ENCODE measurements at regions not wholly inside any gene's neighbourhood (a gene's known extent, or its start where the extent isn't known, plus 50 kb on each side); places are given as distances from the start of the nearest gene placed in this dataset.
"Not testable (repeated sequence)": the region's sequence is repeated elsewhere in the genome, so short reads cannot be mapped to it uniquely, and the experiment has no call there.

DNA sequence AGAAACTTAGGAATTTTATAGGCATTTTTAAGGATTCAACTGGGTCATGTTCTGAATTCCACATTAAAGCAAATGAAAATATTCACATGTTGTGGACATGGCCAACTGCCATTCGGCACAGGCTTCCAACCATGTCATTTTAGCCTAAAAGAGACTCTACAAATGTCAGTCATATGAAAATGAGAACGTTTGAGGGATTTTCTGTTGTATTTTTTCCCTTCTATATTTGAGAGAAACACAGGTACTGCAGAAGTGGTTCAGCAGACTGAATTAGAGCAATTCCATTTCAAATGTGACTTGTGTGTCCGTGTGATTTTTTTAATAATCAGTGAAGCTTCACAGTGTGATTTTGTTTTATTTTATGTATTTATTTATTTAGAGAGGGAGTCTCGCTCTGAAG is 124.3 kb downstream of the TP53TG3F start:
- not testable (repeated sequence) for H3K4me1 ChIP-seq (ENCODE audit: control insufficient read depth, insufficient read depth, low read length, poor library complexity, severe bottlenecking); H3K9me3 ChIP-seq (ENCODE audit: control insufficient read depth, low read length); H3K27ac ChIP-seq (ENCODE audit: low read depth, low read length, severe bottlenecking); H3K36me3 ChIP-seq (ENCODE audit: control insufficient read depth, insufficient read depth, low read length); H3K4me3 ChIP-seq (ENCODE audit: extremely low read depth, insufficient read depth, low read length, poor library complexity, severe bottlenecking)
- no CpG with 5 or more reads among the region's 4 CpGs for WGBS, 2 experiments (ENCODE audit: insufficient coverage in 2 of 2)

DNA sequence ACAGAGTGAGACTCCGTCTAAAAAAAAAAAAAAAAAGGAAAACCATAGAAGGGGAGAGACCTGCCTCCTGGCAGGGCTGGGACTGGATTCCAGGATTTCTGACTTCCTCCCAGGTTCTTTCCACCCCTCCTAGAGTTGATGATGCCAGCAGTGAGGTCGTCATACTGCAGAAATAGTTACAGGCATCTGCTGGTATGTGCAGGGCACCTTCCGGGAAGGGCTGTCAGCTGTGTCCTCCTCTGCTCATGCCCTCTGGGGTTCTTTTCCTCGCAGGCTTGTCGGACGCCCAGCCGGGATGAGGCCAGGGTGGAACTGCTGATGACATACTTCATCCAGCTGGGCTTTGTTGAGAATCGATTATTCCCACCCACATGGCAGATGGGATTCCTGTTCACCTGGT is 129.2 kb downstream of the TP53TG3F start:
- H3K4me1 ChIP-seq (ENCODE audit: control insufficient read depth, insufficient read depth, low read length, poor library complexity, severe bottlenecking); H3K4me3 ChIP-seq (ENCODE audit: extremely low read depth, insufficient read depth, low read length, poor library complexity, severe bottlenecking); H3K27ac ChIP-seq (ENCODE audit: low read depth, low read length, severe bottlenecking); H3K9me3 ChIP-seq (ENCODE audit: control insufficient read depth, low read length); H3K36me3 ChIP-seq (ENCODE audit: control insufficient read depth, insufficient read depth, low read length): not testable (repeated sequence)
- no CpG with 5 or more reads among the region's 8 CpGs for WGBS, 2 experiments (ENCODE audit: insufficient coverage in 2 of 2)

- no CpG with 5 or more reads among the region's 6 CpGs for WGBS, 2 experiments (ENCODE audit: insufficient coverage in 2 of 2)
- not testable (repeated sequence) for H3K4me1 ChIP-seq (ENCODE audit: control insufficient read depth, insufficient read depth, low read length, poor library complexity, severe bottlenecking); H3K9me3 ChIP-seq (ENCODE audit: control insufficient read depth, low read length); H3K4me3 ChIP-seq (ENCODE audit: extremely low read depth, insufficient read depth, low read length, poor library complexity, severe bottlenecking); H3K36me3 ChIP-seq (ENCODE audit: control insufficient read depth, insufficient read depth, low read length); H3K27ac ChIP-seq (ENCODE audit: low read depth, low read length, severe bottlenecking)
Measured at GRCh38 chr16:33593344-33593743, 133.9 kb downstream of the TP53TG3F start.

- not testable (repeated sequence) for H3K36me3 ChIP-seq (ENCODE audit: control insufficient read depth, insufficient read depth, low read length); H3K4me1 ChIP-seq (ENCODE audit: control insufficient read depth, insufficient read depth, low read length, poor library complexity, severe bottlenecking); H3K9me3 ChIP-seq (ENCODE audit: control insufficient read depth, low read length); H3K27ac ChIP-seq (ENCODE audit: low read depth, low read length, severe bottlenecking); H3K4me3 ChIP-seq (ENCODE audit: extremely low read depth, insufficient read depth, low read length, poor library complexity, severe bottlenecking)
- WGBS, 2 experiments (ENCODE audit: insufficient coverage in 2 of 2) = no CpG with 5 or more reads among the region's 7 CpGs
Measured at GRCh38 chr16:33595074-33595473, 135.7 kb downstream of the TP53TG3F start.

DNA sequence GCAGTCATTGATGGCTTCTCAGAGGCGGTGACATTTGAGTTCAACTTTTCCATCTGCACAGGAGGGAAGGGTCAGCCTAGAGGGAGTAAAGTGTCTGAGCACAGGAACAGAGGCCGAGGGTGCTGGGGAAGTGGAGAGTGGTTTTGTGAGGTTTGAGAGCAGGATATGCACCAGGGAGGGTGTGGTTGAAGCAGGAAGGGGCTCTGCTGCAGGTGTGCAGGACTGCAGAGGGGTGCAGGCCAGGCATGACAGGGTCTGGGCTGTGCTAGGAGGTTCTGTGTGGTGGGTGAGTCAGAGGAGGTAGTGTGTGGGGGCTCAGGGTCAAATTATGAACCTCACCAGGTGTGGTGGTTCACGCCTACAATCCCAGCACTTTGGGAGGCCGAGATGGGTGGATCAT is 141.6 kb downstream of the TP53TG3F start:
- H3K36me3 ChIP-seq (ENCODE audit: control insufficient read depth, insufficient read depth, low read length); H3K4me1 ChIP-seq (ENCODE audit: control insufficient read depth, insufficient read depth, low read length, poor library complexity, severe bottlenecking); H3K4me3 ChIP-seq (ENCODE audit: extremely low read depth, insufficient read depth, low read length, poor library complexity, severe bottlenecking); H3K9me3 ChIP-seq (ENCODE audit: control insufficient read depth, low read length); H3K27ac ChIP-seq (ENCODE audit: low read depth, low read length, severe bottlenecking): not testable (repeated sequence)
- no CpG with 5 or more reads among the region's 4 CpGs for WGBS, 2 experiments (ENCODE audit: insufficient coverage in 2 of 2)

GRCh38 chr16:33623535-33624077 is 164.2 kb downstream of the TP53TG3F start:
- not testable (repeated sequence) for H3K4me1 ChIP-seq (ENCODE audit: control insufficient read depth, insufficient read depth, low read length, poor library complexity, severe bottlenecking); H3K4me3 ChIP-seq (ENCODE audit: extremely low read depth, insufficient read depth, low read length, poor library complexity, severe bottlenecking); H3K9me3 ChIP-seq (ENCODE audit: control insufficient read depth, low read length); H3K36me3 ChIP-seq (ENCODE audit: control insufficient read depth, insufficient read depth, low read length); H3K27ac ChIP-seq (ENCODE audit: low read depth, low read length, severe bottlenecking)
- no CpG with 5 or more reads among the region's 4 CpGs for WGBS, 2 experiments (ENCODE audit: insufficient coverage in 2 of 2)

DNA sequence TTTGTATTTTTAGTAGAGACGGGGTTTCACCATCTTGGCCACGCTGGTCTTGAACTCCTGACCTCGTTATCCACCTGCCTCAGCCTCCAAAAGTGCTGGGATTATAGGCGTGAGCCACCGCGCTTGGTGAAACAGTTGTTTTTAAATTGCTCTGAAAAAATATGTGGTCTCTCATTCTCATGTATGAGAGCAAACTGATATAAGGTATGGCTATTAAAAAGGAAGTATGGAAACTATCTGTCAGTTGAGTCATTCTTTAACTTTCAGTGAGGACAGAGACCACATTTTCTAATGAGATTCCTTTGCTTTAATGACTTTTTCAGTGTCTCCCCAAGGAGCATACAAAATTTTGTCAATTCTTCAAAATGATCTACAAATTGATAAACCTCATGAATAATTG is 169.5 kb downstream of the TP53TG3F start:
- not testable (repeated sequence) for H3K4me1 ChIP-seq (ENCODE audit: control insufficient read depth, insufficient read depth, low read length, poor library complexity, severe bottlenecking); H3K9me3 ChIP-seq (ENCODE audit: control insufficient read depth, low read length); H3K27ac ChIP-seq (ENCODE audit: low read depth, low read length, severe bottlenecking); H3K4me3 ChIP-seq (ENCODE audit: extremely low read depth, insufficient read depth, low read length, poor library complexity, severe bottlenecking); H3K36me3 ChIP-seq (ENCODE audit: control insufficient read depth, insufficient read depth, low read length)
- 71% methylated on average over 2 of the region's 6 CpGs; no CpG with 5 or more reads in 1 of the 2 experiments for WGBS, 2 experiments (ENCODE audit: insufficient coverage in 2 of 2)

DNA sequence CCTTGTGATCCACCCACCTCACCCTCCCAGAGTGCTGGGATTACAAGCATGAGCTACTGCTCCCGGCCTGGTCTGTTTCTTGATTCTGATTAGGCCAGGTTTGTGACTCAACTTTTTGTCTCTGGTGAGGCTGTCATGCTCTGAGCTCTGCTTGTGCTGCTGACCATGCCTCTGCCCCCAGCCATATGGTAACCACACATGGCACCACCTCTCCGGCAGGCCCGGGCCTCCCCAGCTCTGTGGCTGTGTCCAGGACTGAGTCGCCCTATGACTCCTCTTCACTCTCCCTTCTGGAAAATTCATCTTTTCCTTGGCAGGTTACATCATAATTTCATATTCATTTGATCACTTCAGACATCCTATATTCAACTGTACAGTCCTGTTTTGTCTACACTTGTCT is 172.3 kb downstream of the TP53TG3F start:
- not testable (repeated sequence) for H3K4me3 ChIP-seq (ENCODE audit: extremely low read depth, insufficient read depth, low read length, poor library complexity, severe bottlenecking); H3K9me3 ChIP-seq (ENCODE audit: control insufficient read depth, low read length); H3K27ac ChIP-seq (ENCODE audit: low read depth, low read length, severe bottlenecking); H3K4me1 ChIP-seq (ENCODE audit: control insufficient read depth, insufficient read depth, low read length, poor library complexity, severe bottlenecking); H3K36me3 ChIP-seq (ENCODE audit: control insufficient read depth, insufficient read depth, low read length)
- 78 to 79% methylated on average over 3 of the region's 4 CpGs for WGBS, 2 experiments (ENCODE audit: insufficient coverage in 2 of 2)

- 95% methylated on average over 2 of the region's 3 CpGs; no CpG with 5 or more reads in 1 of the 2 experiments for WGBS, 2 experiments (ENCODE audit: insufficient coverage in 2 of 2)
- not testable (repeated sequence) for H3K4me3 ChIP-seq (ENCODE audit: extremely low read depth, insufficient read depth, low read length, poor library complexity, severe bottlenecking); H3K4me1 ChIP-seq (ENCODE audit: control insufficient read depth, insufficient read depth, low read length, poor library complexity, severe bottlenecking); H3K27ac ChIP-seq (ENCODE audit: low read depth, low read length, severe bottlenecking); H3K9me3 ChIP-seq (ENCODE audit: control insufficient read depth, low read length); H3K36me3 ChIP-seq (ENCODE audit: control insufficient read depth, insufficient read depth, low read length)
Measured at GRCh38 chr16:33634057-33634456, 174.6 kb downstream of the TP53TG3F start.

DNA sequence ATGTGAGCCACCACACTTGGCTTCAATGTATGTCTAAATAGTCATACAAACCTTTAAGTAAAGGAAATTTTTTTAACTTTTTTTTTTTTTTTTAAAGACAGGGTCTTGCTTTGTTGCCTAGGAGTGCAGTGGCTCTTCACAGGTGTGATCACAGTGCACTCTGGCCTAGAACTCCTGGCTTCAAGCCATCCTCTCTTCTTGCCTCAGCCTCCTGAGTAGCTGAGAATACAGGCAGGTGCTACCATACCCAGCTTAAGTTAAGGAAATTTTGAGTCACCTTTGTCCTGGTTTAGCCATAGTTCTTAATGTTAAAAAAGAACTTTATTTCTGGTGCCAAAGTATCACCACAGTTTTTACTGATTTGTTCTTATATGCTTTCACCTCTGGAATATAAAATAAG is 177.3 kb downstream of the TP53TG3F start:
- H3K9me3 ChIP-seq (ENCODE audit: control insufficient read depth, low read length); H3K4me1 ChIP-seq (ENCODE audit: control insufficient read depth, insufficient read depth, low read length, poor library complexity, severe bottlenecking); H3K4me3 ChIP-seq (ENCODE audit: extremely low read depth, insufficient read depth, low read length, poor library complexity, severe bottlenecking); H3K27ac ChIP-seq (ENCODE audit: low read depth, low read length, severe bottlenecking); H3K36me3 ChIP-seq (ENCODE audit: control insufficient read depth, insufficient read depth, low read length): not testable (repeated sequence)

DNA sequence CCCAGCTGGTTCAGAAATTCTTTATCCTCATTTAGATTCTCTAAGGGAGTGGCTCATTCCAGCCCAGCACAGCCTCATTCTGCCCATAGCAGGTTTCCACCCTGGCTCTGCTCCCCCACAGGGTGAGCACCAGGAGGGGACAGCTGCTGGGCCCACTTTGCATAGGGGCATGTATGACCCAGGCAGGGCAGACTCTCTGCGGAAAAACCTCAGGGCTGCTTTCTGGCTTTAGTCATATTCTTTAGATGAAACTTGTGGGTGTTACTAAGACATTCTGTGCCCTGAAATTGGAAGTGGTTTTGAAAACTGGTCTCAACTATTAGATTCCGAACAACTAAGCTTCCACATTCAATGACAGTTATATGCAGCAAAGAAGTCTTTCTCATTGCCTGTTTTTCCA is 183.9 kb downstream of the TP53TG3F start:
- not testable (repeated sequence) for H3K36me3 ChIP-seq (ENCODE audit: control insufficient read depth, insufficient read depth, low read length); H3K4me1 ChIP-seq (ENCODE audit: control insufficient read depth, insufficient read depth, low read length, poor library complexity, severe bottlenecking); H3K9me3 ChIP-seq (ENCODE audit: control insufficient read depth, low read length); H3K27ac ChIP-seq (ENCODE audit: low read depth, low read length, severe bottlenecking); H3K4me3 ChIP-seq (ENCODE audit: extremely low read depth, insufficient read depth, low read length, poor library complexity, severe bottlenecking)
- 33% methylated on average over 1 of the region's 2 CpGs; no CpG with 5 or more reads in 1 of the 2 experiments for WGBS, 2 experiments (ENCODE audit: insufficient coverage in 2 of 2)

Measured in mesodermal cell (in vitro differentiated cells).